ENCODE measurements at regions not wholly inside any gene's neighbourhood (a gene's known extent, or its start where the extent isn't known, plus 50 kb on each side); places are given as distances from the start of the nearest gene placed in this dataset.
"Not testable (repeated sequence)": the region's sequence is repeated elsewhere in the genome, so short reads cannot be mapped to it uniquely, and the experiment has no call there.

GRCh38 chr13:33411312-33411711 lies 125.8 kb upstream of the STARD13 start:
- DNase-seq (ENCODE audit: low read depth) = no peak

- no peak for DNase-seq (ENCODE audit: low read depth)
Observed at GRCh38 chr13:33415822-33416221, 130.3 kb upstream of the STARD13 start.

GRCh38 chr13:33418224-33418953 lies 132.8 kb upstream of the STARD13 start:
- DNase-seq (ENCODE audit: low read depth) = not testable (repeated sequence)

- DNase-seq (ENCODE audit: low read depth) = not testable (repeated sequence)
Observed at GRCh38 chr13:33420117-33420516, 134.6 kb upstream of the STARD13 start.

GRCh38 chr13:33426131-33426530 lies 140.6 kb upstream of the STARD13 start:
- DNase-seq (ENCODE audit: low read depth) = no peak

GRCh38 chr13:33433316-33433715 lies 147.8 kb upstream of the STARD13 start:
- no peak for DNase-seq (ENCODE audit: low read depth)

GRCh38 chr13:33434676-33435075 lies 149.1 kb upstream of the STARD13 start:
- no peak for DNase-seq (ENCODE audit: low read depth)

- no peak for DNase-seq (ENCODE audit: low read depth)
Observed at GRCh38 chr13:33435207-33435606, 149.7 kb upstream of the STARD13 start.

GRCh38 chr13:33438918-33439317 lies 153.4 kb upstream of the STARD13 start:
- no peak for DNase-seq (ENCODE audit: low read depth)

GRCh38 chr13:33441015-33441414 lies 155.5 kb upstream of the STARD13 start:
- DNase-seq (ENCODE audit: low read depth) = no peak

- no peak for DNase-seq (ENCODE audit: low read depth)
Observed at GRCh38 chr13:33445024-33445423, 159.5 kb upstream of the STARD13 start.

GRCh38 chr13:33445476-33445875 lies 159.9 kb upstream of the STARD13 start:
- no peak for DNase-seq (ENCODE audit: low read depth)

- no peak for DNase-seq (ENCODE audit: low read depth)
Observed at GRCh38 chr13:33446821-33447725, 161.5 kb upstream of the STARD13 start.

- DNase-seq (ENCODE audit: low read depth) = no peak
Observed at GRCh38 chr13:33448889-33449288, 163.3 kb upstream of the STARD13 start.

- DNase-seq (ENCODE audit: low read depth) = no peak
Observed at GRCh38 chr13:33450956-33451709, 165.6 kb upstream of the STARD13 start.

- no peak for DNase-seq (ENCODE audit: low read depth)
Observed at GRCh38 chr13:33452873-33453517, 167.4 kb upstream of the STARD13 start.

- DNase-seq (ENCODE audit: low read depth) = no peak
Observed at GRCh38 chr13:33453936-33454335, 168.4 kb upstream of the STARD13 start.

GRCh38 chr13:33454844-33455705 lies 169.5 kb upstream of the STARD13 start:
- DNase-seq (ENCODE audit: low read depth) = no peak

- no peak for DNase-seq (ENCODE audit: low read depth)
Observed at GRCh38 chr13:33459702-33460101, 174.1 kb upstream of the STARD13 start.

GRCh38 chr13:33462109-33462508 lies 176.6 kb upstream of the STARD13 start:
- DNase-seq (ENCODE audit: low read depth) = no peak

- DNase-seq (ENCODE audit: low read depth) = no peak
Observed at GRCh38 chr13:33464345-33464744, 178.8 kb upstream of the STARD13 start.

Data from stimulated activated CD8-positive, alpha-beta memory T cell treated with anti-CD3 and anti-CD28 coated beads, Interleukin-4, amount 100 ng/mL, for 24 hours (primary cell).